Rectal smooth muscle tissue (tissue), 1 donor: ENCODE measurements at regions not wholly inside any gene's neighbourhood (a gene's known extent, or its start where the extent isn't known, plus 50 kb on each side); places are given as distances from the start of the nearest gene placed in this dataset.

Experiments
- H3K27ac ChIP-seq: one replicate; pipeline ENCODE4 v1.7.0; 2013; ENCODE audit warnings: low read depth, low read length, inconsistent platforms
- H3K27me3 ChIP-seq: one replicate; pipeline ENCODE4 v1.7.0; 2013; ENCODE audit warnings: low read length; ENCODE audit not compliant: control insufficient read depth, insufficient read depth
- H3K36me3 ChIP-seq: one replicate; pipeline ENCODE4 v1.7.0; 2013; ENCODE audit warnings: low read length; ENCODE audit not compliant: control insufficient read depth, insufficient read depth
- H3K4me1 ChIP-seq: one replicate; pipeline ENCODE4 v1.7.0; 2013; ENCODE audit warnings: low read length; ENCODE audit not compliant: control insufficient read depth, insufficient read depth
- H3K4me3 ChIP-seq: one replicate; pipeline ENCODE4 v1.7.0; 2013; ENCODE audit warnings: low read length
- H3K9ac ChIP-seq: one replicate; pipeline ENCODE4 v1.7.0; 2013; ENCODE audit warnings: low read length

DNA sequence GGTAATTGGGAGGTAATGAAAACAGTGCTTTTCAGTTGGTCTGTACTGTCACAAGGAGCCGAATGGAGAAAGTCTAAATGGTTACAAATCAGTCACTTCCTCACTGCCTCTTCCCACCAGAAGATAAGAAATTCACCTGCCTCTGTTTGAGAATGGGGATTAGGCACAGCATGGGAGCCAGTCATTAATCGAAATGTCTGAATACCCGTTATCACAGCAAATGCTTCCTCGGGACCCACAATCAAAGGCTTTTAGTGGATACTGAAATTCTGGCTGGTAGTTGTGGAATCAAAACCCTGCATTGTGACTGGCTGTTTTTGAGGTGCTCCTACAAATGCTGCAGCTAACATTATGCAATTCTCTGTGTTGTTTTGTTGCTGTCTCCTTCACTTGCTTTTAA is 461.0 kb upstream of the MEX3C start:
- Histone ChIP-seq H3K4me1 (no peaks in the 10 kb centered on the region), H3K4me3 (no peak overlapping the region), H3K27ac (no peak overlapping the region), H3K36me3 (no peaks in the 10 kb centered on the region), H3K9ac (no peak overlapping the region), H3K27me3 (no peaks in the 10 kb centered on the region)

DNA sequence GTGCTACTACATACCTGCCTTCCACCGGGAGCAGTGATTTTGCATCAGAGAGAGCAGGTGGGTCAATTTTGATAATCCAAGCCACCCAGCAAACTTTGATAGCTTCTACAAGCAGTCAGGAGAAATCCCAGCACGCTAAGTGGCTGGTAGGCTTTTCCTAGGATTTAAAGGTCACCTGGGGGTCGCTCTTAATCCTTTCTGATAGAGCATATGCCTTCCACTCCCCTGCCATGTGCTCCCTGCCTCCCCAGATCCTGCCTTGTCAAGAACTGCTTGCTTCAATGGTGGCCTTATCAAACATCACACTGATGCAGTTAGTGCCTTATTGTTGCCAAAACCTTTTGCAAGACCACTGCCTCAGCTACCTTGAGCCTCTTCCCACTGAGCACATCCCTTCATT is 462.3 kb upstream of the MEX3C start:
- Histone ChIP-seq H3K4me3 (no peak overlapping the region), H3K4me1 (no peaks in the 10 kb centered on the region), H3K36me3 (no peaks in the 10 kb centered on the region), H3K27ac (no peak overlapping the region), H3K9ac (no peak overlapping the region), H3K27me3 (no peaks in the 10 kb centered on the region)

DNA sequence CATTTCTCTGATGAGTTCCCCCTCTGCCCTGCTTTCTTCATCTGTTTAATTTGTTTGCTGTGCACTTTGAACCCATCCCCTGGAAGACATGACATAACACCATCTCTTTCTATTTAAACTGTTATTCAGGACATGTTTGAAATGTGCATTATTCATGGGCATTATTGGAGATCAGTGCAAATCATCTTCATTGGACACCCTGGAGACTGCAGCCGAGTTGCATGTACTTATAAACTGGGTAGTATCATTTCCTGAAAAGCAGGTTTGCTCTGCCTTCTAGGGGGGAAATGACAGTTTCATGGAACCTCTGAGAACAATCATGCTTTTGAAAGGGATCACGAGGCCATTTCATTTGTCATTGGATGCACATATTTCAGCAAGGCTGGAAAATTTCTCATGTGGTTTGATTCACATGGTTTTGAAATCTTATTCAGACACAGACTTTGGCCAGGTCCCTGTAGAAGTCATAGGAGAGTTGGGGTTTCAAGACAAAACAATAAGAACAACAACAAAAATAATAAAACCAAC is 462.8 kb upstream of the MEX3C start:
- H3K27ac ChIP-seq, result no peak overlapping the region
- H3K9ac ChIP-seq, result no peak overlapping the region
- H3K4me1 ChIP-seq, result no peaks in the 10 kb centered on the region
- H3K36me3 ChIP-seq, result no peaks in the 10 kb centered on the region
- H3K27me3 ChIP-seq, result no peaks in the 10 kb centered on the region
- no peak overlapping the region for H3K4me3 ChIP-seq

DNA sequence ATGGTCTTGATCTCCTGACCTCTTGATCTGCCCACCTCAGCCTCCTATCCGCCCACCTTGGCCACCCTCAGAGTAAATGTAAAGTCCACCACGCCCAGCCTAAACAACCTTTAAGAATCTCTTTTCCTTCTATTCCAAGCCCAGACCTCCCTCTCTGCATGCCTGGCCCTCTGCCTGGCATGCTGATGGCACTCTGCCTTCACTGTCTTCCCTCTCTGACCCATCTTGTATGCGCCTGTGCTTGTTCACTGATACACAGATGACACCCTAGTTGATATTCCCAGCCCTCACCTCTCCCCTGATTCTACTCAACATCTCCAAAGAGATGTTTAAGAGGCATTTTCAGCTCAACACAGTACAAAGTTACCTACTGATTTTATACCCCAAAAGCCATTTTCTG is 466.8 kb upstream of the MEX3C start:
- Histone ChIP-seq H3K36me3 (no peaks in the 10 kb centered on the region), H3K27ac (no peak overlapping the region), H3K27me3 (no peaks in the 10 kb centered on the region), H3K4me1 (no peaks in the 10 kb centered on the region), H3K4me3 (no peak overlapping the region), H3K9ac (no peak overlapping the region)

DNA sequence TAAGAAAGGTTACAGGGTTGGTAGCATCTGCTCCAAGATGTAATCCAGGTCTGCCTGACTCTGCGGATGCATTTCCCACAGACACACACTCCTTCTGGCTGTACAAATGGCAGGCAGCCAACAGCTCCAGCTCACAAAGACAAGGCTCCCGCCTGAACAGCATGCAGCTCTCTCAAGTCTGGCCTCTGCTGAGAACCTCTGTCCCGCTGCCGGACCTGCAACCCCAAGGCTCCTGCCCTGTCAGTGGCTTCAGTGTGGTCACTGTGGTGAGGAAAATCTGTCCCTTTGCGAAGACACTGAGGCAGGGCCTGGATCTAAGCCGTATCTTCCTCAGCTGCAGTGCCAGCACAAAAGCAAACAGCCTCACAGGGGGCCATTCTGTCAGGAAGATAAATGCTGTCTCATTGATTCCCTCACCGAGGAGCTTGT is 469.3 kb upstream of the MEX3C start:
- no peak overlapping the region for H3K4me3 ChIP-seq
- no peak overlapping the region for H3K27ac ChIP-seq
- no peak overlapping the region for H3K9ac ChIP-seq
- no peaks in the 10 kb centered on the region for H3K36me3 ChIP-seq
- H3K27me3 ChIP-seq, result no peaks in the 10 kb centered on the region
- no peaks in the 10 kb centered on the region for H3K4me1 ChIP-seq

DNA sequence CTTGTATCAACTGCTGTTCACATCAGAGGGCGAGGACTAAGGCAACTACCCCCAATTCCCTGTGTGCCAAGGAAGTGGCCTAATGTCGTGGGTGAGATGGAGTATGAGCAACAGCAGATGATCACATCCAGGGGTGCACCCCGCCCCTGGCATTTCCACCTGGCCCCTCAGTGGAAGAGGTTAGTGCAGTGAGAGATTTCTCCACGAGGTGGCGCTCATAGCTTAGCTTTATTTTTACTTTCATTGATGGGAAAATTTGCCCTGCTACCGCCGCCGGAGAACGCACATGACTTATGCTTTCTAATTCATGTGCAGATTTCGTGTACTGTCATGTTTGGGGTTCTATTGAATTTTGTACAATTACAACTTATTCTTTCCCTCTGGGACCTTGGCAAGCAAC is 470.6 kb upstream of the MEX3C start:
- Histone ChIP-seq H3K9ac (no peak overlapping the region), H3K27ac (no peak overlapping the region), H3K27me3 (no peaks in the 10 kb centered on the region), H3K36me3 (no peaks in the 10 kb centered on the region), H3K4me3 (no peak overlapping the region), H3K4me1 (no peaks in the 10 kb centered on the region)

DNA sequence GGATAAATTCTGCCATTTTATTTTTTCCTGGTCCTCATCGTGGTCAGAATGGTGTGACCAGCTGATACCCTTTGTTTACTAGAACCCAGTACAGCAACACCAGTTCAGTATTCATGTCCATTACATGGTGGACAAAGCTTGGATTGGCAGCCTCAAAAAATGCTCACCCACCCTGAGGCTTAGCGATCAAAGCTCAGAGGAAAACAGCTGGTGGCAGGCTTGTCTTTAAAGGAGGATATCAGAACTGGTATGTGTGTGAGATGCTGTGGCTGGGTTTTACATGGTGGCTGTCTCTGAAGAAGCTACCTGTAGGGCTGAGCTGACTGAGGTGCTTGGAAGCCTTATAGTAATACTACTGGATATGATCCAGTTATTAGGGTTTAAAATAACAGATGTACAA is 471.1 kb upstream of the MEX3C start:
- no peak overlapping the region for H3K4me3 ChIP-seq
- H3K27me3 ChIP-seq, result no peaks in the 10 kb centered on the region
- H3K27ac ChIP-seq, result no peak overlapping the region
- H3K9ac ChIP-seq, result no peak overlapping the region
- H3K4me1 ChIP-seq, result no peaks in the 10 kb centered on the region
- H3K36me3 ChIP-seq, result no peaks in the 10 kb centered on the region

DNA sequence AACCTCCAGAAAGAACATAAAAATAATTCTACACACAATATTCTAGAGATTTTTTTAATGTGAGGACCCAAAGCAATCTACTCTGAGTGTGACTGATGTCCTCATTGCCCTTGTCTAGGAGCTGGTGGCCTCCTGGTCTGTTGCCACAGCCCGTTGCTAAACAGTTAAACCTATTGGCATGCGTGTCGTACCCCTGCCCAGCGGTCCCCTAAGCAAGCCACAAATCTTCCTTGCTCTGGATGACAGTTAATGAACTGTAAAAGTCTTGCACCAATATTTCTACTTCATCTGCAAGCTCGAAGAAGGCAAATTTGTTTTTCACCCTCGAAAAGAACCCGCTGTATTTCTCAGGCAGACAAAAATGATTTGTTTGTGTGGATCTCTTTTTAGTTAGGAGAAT is 489.1 kb upstream of the MEX3C start:
- Histone ChIP-seq H3K27me3 (no peaks in the 10 kb centered on the region), H3K9ac (no peak overlapping the region), H3K27ac (no peak overlapping the region), H3K4me3 (no peak overlapping the region), H3K36me3 (no peaks in the 10 kb centered on the region), H3K4me1 (no peaks in the 10 kb centered on the region)

DNA sequence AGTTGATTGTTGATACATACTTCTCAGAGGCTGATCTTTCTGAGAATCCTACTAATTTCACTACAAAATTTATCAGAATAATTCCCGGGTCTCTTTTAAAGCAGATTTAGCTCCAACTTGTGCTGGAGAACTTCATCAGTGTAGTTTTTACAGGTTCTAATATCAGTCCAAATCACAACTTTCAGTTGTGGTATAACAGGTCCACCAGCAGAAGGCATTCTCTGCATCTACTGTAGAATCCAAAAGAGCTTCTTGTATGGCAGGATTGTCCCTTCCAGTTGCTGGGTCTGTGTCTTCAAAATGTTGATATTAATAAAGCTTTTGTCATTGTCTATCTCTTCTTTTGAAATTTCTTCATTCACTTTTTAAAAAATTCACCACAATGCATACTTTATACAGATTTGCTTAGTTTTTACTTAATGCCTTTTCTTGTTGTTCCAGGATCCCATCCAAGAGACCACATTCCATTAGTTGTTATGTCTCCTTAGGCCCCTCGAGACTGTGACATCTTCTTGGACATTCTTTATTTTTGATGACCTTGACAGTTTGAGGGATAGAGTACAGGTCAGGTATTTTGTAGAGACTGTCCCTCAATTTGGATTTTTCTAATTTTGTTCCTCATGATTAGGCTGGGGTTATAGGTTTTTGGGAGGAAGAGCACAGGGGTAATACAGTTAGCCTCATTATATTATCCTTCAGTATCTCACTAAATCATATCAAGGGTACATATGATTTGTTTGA is 490.5 kb upstream of the MEX3C start:
- Histone ChIP-seq H3K36me3 (no peaks in the 10 kb centered on the region), H3K9ac (no peak overlapping the region), H3K4me1 (no peaks in the 10 kb centered on the region), H3K4me3 (no peak overlapping the region), H3K27ac (no peak overlapping the region), H3K27me3 (no peaks in the 10 kb centered on the region)

DNA sequence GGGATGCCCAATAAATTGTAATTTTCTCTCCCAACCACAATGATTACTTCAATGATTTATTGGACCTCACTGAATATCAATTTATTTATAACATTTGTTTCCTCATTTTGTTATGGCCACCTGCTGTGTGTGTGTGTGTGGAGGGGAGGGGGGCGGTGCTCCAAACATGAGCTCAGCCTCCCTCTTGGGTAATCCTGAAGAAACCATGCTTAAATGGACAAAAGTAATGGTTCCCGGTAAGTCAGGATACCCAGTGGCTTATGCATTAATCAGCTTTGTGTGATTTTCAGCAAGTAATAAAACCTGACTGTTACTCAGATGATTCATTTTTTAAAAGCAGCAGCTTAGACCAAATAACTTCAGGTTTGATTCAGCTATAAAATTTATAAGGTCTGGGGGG is 495.1 kb upstream of the MEX3C start:
- Histone ChIP-seq H3K9ac (no peak overlapping the region), H3K27me3 (no peaks in the 10 kb centered on the region), H3K36me3 (no peaks in the 10 kb centered on the region), H3K4me1 (no peaks in the 10 kb centered on the region), H3K4me3 (no peak overlapping the region), H3K27ac (no peak overlapping the region)

DNA sequence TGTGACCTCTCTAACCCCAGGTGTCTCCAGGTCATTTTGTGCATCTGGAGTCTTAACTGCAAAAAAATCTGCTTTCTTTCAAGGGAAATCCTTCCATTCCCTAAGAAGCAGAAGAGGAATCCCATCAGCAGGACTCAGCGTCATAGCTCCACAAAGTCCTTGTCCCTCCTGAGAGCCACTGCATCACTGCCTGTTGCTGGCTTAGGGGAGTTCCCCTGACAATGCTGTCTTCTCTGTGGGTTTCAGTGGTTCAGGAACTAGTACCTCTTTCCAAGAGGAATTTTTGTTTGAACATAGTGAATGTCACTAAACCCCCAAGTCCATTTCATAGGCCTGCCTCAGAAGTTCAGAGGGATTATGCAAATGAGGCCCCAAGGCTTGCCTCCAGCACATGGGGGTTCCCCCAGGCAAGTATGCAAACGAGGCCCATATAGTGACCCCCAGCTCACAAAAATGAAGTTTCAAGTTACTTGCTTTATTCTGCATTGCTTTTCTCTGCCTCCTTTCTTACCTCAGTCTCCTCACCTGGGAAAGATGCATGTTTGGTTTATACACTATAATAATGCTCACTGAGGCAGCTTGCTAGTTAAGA is 513.9 kb upstream of the MEX3C start:
- Histone ChIP-seq H3K36me3 (no peaks in the 10 kb centered on the region), H3K4me1 (no peaks in the 10 kb centered on the region), H3K4me3 (no peak overlapping the region), H3K27me3 (no peaks in the 10 kb centered on the region), H3K9ac (no peak overlapping the region), H3K27ac (no peak overlapping the region)

DNA sequence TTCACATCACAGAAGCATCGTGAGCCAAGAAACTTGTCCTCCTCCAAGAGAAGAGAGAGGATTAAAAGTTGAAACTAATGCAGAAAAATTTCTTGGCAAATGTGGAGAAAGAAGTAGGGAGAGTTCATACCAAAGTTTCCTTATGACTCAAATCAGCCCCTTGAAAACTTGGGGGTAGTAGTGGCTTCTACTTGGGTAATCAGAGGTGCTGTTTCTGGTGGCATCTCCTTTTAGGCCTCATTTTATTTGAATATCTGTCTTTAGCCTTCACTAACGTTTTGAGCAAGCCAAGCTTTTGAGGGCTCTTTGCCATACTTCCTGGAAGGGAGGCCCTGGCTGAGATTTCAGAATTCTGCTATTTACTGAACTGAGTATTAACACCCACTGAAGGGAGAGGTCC is 515.3 kb upstream of the MEX3C start:
- Histone ChIP-seq H3K4me1 (no peaks in the 10 kb centered on the region), H3K27ac (no peak overlapping the region), H3K4me3 (no peak overlapping the region), H3K9ac (no peak overlapping the region), H3K27me3 (no peaks in the 10 kb centered on the region), H3K36me3 (no peaks in the 10 kb centered on the region)

DNA sequence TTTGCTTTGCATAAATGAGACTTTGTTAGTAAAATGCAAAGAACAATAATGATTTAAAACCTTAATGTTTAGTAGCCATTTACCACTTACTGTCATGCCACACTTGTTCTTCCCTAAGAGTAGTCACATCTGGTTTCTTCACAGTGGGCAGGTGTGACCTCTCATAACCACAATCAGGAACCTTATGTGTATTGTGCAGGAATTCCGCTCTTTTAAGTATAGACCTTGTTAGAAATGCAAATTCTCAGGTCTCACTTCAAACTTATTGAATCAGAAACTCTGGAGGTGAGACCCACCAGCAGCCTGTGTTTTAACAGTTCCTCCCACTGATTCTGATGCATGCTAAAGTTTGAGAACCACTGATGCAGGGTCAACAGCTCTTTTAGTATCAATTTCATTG is 518.8 kb upstream of the MEX3C start:
- no peaks in the 10 kb centered on the region for H3K27me3 ChIP-seq
- H3K4me1 ChIP-seq, result no peaks in the 10 kb centered on the region
- no peak overlapping the region for H3K4me3 ChIP-seq
- H3K27ac ChIP-seq, result no peak overlapping the region
- H3K9ac ChIP-seq, result no peak overlapping the region
- H3K36me3 ChIP-seq, result no peaks in the 10 kb centered on the region
